ENCODE measurements at regions not wholly inside any gene's neighbourhood (a gene's known extent, or its start where the extent isn't known, plus 50 kb on each side); places are given as distances from the start of the nearest gene placed in this dataset.

- TF ChIP-seq, protein P1, sequence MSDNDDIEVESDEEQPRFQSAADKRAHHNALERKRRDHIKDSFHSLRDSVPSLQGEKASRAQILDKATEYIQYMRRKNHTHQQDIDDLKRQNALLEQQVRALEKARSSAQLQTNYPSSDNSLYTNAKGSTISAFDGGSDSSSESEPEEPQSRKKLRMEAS (IDR thresholded peaks at IDR 0.05), result no peak
Measured at GRCh38 chr2:12156349-12156748, 409.9 kb downstream of the LPIN1 start (continued).

GRCh38 chr2:12161085-12161484 is 414.7 kb downstream of the LPIN1 start:
- CTCF ChIA-PET, result no interaction called here
- Histone ChIP-seq H3K27ac (ENCODE audit: low read depth, low read length) (no peak overlapping the region), H3K27me3 (ENCODE audit: insufficient read depth, low read length) (no peaks in the 10 kb centered on the region), H2AFZ (ENCODE audit: low read depth, low read length, poor library complexity, severe bottlenecking) (no peak overlapping the region), H3K36me3 (ENCODE audit: control insufficient read depth in 1 of 2, insufficient read depth in 2 of 2, low read length in 2 of 2) (no peaks in the 10 kb centered on the region), H3K9me3 (ENCODE audit: control insufficient read depth in 1 of 2, insufficient read depth in 1 of 2, low read depth in 1 of 2, low read length in 2 of 2) (no peaks in the 10 kb centered on the region), H3K9me2 (ENCODE audit: insufficient read depth) (no peaks in the 10 kb centered on the region), H3K9ac (ENCODE audit: low read length) (no peak overlapping the region), H3K4me1 (ENCODE audit: control insufficient read depth in 1 of 2, insufficient read depth in 2 of 2, low read length in 2 of 2) (peaks cover 0 to under 1% of the 10 kb centered on the region in 2 experiments; a peak in 1 of 4 replicates), H3K79me2 (ENCODE audit: insufficient read depth, low read length) (no peaks in the 10 kb centered on the region), H4K20me1 (ENCODE audit: insufficient read depth) (no peaks in the 10 kb centered on the region), H3K4me3 (replicated peaks in 1 of 2; ENCODE audit: low read depth in 1 of 2, low read length in 2 of 2) (no peak overlapping the region), H3K4me2 (ENCODE audit: low read length) (no peak overlapping the region)
- intact Hi-C loops (cut with micrococcal nuclease), result no loop called here
- no TSS peak for BruUV-seq (replicated peaks)
- no peak for DNase-seq (ENCODE audit: low read depth, low spot score)
- TF ChIP-seq POLR2A (IDR thresholded peaks at IDR 0.05; ENCODE audit: borderline replicate concordance, extremely low read depth, insufficient read depth, insufficient read length), result no peak
- TF ChIP-seq SP1 (IDR thresholded peaks at IDR 0.05; ENCODE audit: low read depth), result no peak
- TF ChIP-seq, protein P2, sequence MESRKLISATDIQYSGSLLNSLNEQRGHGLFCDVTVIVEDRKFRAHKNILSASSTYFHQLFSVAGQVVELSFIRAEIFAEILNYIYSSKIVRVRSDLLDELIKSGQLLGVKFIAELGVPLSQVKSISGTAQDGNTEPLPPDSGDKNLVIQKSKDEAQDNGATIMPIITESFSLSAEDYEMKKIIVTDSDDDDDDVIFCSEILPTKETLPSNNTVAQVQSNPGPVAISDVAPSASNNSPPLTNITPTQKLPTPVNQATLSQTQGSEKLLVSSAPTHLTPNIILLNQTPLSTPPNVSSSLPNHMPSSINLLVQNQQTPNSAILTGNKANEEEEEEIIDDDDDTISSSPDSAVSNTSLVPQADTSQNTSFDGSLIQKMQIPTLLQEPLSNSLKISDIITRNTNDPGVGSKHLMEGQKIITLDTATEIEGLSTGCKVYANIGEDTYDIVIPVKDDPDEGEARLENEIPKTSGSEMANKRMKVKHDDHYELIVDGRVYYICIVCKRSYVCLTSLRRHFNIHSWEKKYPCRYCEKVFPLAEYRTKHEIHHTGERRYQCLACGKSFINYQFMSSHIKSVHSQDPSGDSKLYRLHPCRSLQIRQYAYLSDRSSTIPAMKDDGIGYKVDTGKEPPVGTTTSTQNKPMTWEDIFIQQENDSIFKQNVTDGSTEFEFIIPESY (IDR thresholded peaks at IDR 0.05; ENCODE audit: extremely low read depth, insufficient replicate concordance, low read length), result no peak
- TF ChIP-seq TCF7L2 (IDR thresholded peaks at IDR 0.05; ENCODE audit: borderline replicate concordance, extremely low read depth, insufficient read depth, insufficient read length), result no peak
- no peak for TF ChIP-seq CEBPB (IDR thresholded peaks at IDR 0.05; ENCODE audit: low read depth)
- no peak for TF ChIP-seq RAD21 (IDR thresholded peaks at IDR 0.05; ENCODE audit: low read depth)
- no peak for TF ChIP-seq EGR1 (IDR thresholded peaks at IDR 0.05; ENCODE audit: low read depth)
- TF ChIP-seq, protein P3, sequence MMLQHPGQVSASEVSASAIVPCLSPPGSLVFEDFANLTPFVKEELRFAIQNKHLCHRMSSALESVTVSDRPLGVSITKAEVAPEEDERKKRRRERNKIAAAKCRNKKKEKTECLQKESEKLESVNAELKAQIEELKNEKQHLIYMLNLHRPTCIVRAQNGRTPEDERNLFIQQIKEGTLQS (IDR thresholded peaks at IDR 0.05), result no peak
- no peak for TF ChIP-seq SRF (IDR thresholded peaks at IDR 0.05; ENCODE audit: low read depth)
- TF ChIP-seq POLR2AphosphoS5 (IDR thresholded peaks at IDR 0.05; ENCODE audit: low read depth, low read length), result no peak
- TF ChIP-seq EZH2 (IDR thresholded peaks at IDR 0.05), result no peak
- TF ChIP-seq ELF1 (IDR thresholded peaks at IDR 0.05; ENCODE audit: borderline replicate concordance, low read depth), result no peak
- ATAC-seq, result no peak
- RAD21 ChIA-PET (ENCODE audit: low non-redundant PET in 1 of 2, low total read pairs in 2 of 2, uncharacterized antibody in 2 of 2, unreplicated experiment in 2 of 2), result no interaction called here
- POLR2A ChIA-PET, result no interaction called here
